HG02885 (cell line): ENCODE measurements at regions not wholly inside any gene's neighbourhood (a gene's known extent, or its start where the extent isn't known, plus 50 kb on each side); places are given as distances from the start of the nearest gene placed in this dataset.
A peak's percentile ranks its signal among the peaks of the same experiment; 100 is the strongest.
"Not testable (repeated sequence)": the region's sequence is repeated elsewhere in the genome, so short reads cannot be mapped to it uniquely, and the experiment has no call there.

Experiments
- ATAC-seq: cut with Tn5 transposase; IDR thresholded peaks from one replicate; pipeline ENCODE4 v1.9.1; 2021; ENCODE audit warnings: mild to moderate bottlenecking; ENCODE audit not compliant: unreplicated experiment, poor library complexity

- ATAC-seq: no peak
These were observed 361.9 kb downstream of the MAT2B start for GRCh38 chr5:163867324-163867723.

DNA sequence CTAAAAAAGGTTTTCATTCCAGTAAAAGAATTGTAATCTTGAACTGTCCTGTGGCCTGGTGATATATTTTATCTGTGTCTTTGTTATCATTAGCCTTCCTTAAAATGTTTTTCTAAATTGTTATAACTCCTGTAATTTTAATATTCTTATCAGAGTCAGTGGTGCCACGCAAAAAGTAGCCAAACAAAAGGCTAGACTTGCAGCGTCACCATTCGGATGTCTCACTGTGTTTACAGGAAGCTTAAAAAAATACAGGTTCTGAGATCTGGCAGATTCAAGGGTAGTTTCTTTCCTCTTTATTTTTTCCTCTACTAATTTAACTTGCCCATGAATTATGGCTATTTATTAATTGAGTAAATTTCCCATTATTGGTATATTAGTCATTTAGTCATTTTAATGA is 362.3 kb downstream of the MAT2B start:
- no peak for ATAC-seq

DNA sequence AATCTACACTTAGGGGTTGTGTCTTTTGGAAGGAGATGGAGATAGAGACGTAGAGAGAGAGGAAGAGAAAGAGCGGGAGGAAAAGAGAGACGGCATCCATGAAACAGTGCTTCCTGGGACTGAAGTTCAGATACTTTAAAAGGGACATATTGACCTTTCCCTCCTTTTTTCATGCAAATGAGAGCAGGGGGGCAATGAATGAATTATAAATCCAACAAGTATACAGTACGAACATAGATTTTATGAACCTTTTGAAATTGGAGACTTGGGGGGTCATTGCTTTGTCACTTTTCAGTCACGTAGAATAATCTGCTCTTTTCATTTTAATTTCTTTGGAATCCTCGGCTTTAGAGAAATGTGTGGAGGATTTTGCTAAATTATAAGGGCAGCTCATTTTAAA is 364.2 kb downstream of the MAT2B start:
- no peak for ATAC-seq

DNA sequence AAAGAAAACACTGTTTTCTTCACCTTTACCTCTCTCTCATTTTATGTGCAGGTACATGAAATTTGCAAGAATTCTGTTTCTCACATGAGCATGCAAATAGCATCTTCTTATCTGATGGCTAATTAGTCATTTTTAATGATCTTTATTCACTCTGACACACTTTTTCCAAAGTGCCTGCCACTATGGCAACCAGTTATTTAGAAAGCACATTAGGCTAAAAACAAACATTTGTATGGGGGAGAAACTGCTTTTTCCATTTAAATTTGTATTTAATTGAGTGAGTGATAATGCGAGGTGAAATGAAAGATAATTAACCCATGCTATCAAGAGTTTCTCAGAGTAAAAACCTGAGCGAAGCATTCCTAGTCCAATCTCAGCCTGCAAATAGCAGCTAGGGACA is 365.0 kb downstream of the MAT2B start:
- no peak for ATAC-seq

DNA sequence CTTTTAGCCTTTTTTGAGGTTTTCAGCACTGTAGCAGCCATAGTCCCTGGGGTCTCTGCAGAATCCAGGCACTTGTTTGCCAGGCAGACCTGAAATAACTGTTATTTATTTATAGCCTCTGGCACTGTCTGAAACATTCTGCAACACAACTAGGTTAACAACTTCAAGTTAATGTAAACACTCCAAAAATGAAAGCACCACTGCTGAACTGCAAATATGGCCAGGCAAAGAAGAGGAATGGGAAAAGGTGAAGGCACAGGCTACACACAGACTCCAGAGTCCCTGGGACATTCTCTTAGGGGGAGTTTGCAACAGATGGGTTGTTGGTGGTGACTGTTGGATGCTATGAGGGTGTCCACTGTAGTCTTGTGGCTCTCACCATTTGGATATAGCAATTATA is 369.0 kb downstream of the MAT2B start:
- no peak for ATAC-seq

DNA sequence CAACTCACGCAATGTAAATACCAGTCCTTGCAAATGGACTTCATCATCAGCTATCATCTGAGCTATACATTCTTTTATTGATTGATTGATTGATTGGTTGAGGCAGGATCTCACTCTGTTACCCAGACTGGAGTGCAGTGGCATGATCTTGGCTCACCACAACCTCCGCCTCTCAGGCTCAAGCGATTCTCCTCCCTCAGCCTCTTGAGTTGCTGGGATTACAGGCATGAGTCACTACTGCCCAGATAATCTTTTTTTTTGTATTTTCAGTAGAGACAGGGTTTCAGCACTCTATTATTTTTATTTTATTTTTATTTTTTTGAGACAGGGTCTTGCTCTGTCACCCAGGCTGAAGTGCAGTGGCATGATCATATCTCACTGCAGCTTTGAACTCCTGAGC is 369.5 kb downstream of the MAT2B start:
- not testable (repeated sequence) for ATAC-seq

DNA sequence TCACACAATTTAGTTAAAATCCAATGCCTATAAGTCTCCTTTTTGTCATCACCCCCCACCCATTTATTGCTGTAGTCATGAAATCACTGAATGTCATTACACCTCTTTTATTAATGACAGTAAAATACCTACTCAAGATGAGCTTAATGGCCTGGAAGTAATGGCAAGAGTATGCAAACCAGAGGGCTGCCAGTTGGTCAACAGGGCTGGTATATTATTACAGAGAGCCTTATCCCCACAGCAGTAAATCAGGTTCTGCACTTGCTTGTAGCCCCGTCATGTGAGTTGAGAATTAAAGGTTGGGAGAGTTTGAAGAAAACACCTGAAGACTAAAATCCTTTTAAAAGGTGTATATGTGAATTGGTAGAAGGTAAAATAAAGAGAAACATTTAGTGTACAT is 372.4 kb downstream of the MAT2B start:
- ATAC-seq: no peak

GRCh38 chr5:163878490-163878889 is 373.1 kb downstream of the MAT2B start:
- ATAC-seq: no peak

DNA sequence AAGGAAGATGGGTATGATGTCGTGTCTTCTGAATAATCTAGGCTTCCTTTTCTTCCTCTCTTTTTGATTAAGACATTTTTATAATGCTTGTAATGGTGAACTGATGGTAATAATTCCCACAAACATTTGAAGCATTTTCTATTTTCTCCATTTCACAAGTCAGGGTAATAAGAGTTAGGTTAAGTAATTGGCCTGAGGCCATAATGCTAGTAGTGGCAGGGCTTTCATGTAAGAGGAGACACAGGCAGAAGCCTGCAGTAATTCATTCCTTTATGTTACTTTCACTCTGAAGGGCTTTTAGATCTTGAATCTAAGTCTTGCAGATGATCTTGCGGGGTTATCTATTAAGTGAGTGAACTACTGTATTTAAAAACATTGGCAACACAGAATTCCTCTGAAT is 374.9 kb downstream of the MAT2B start:
- ATAC-seq: no peak

DNA sequence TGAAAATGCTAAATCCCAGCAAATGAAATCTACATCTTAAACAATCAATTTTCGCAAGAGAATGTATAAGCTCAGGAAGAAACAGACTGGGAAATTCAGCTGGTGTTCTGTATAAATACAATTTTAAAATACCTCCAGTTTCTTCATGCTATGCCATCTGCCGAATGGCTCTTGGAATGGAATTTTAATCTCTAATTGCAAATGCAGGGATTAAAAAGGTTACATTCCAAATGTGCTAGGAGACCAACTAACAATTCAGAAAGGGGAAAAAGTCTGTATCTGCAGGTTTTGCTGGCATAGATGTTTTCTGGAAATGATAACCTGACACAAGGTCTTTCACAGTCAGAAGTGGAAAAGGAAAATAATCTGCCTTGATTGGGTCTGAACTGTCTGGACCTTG is 379.7 kb downstream of the MAT2B start:
- no peak for ATAC-seq

- no peak for ATAC-seq
These were observed 382.4 kb downstream of the MAT2B start for GRCh38 chr5:163887854-163888253.

- no peak for ATAC-seq
These were observed 382.9 kb downstream of the MAT2B start for GRCh38 chr5:163888366-163888765.

DNA sequence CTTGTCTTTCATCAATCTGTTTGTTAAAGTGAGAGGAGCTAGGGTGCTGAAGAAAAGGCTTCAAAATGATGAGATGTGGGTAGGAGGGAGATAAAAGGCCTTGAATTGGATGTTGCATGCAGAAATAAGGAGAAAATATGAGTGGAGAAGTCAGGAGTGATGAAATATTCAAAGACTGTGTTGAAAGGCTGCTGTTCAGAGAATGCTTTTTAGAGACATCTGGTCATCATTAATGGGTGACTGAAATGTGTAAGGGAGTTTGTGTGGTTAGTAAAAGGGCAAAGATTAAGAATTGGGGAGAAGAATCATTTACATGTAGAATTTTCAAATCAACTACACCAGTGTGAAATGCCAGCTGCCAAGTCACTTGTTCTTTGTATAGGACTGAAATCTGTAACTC is 383.9 kb downstream of the MAT2B start:
- no peak for ATAC-seq

DNA sequence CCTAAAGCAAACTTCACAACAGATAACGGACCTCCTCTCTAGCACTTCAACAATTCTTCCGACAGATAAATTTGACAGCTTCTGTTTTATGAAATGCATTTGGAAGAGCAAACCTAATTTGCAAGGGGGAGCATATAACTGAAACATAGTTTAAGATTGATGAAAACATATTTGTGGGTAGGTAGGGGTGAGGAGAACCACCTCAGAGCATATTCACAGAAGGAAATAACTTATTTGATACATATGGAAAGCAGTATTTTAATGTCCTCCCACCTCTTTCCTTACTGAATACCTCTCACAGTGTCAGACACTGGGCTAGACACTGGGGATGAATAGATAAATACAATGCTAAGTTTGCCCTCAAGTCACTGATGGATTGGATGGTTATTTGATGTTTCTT is 384.8 kb downstream of the MAT2B start:
- no peak for ATAC-seq

- ATAC-seq: no peak
These were observed 387.9 kb downstream of the MAT2B start for GRCh38 chr5:163893281-163893680.

GRCh38 chr5:163894645-163895044 is 389.2 kb downstream of the MAT2B start:
- ATAC-seq: no peak

DNA sequence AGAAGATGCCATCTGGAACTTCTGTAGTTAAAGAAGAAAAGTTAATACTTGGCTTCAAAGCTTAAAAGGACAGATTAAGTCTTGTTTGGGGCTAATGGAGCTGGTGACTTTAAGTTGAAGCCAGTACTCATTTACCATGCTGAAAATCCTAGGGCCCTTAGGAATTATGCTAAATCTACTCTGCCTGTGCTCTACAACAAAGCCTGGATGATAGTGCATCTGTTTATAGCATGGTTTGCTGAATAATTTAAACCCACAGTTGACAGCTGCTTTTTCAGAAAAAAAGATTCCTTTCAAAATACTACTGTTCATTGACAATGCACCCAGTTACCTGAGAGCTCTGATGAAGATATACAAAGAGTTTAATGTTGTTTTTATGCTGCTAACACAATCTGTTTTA is 393.5 kb downstream of the MAT2B start:
- no peak for ATAC-seq

GRCh38 chr5:163907783-163908182 is 402.4 kb downstream of the MAT2B start:
- not testable (repeated sequence) for ATAC-seq

DNA sequence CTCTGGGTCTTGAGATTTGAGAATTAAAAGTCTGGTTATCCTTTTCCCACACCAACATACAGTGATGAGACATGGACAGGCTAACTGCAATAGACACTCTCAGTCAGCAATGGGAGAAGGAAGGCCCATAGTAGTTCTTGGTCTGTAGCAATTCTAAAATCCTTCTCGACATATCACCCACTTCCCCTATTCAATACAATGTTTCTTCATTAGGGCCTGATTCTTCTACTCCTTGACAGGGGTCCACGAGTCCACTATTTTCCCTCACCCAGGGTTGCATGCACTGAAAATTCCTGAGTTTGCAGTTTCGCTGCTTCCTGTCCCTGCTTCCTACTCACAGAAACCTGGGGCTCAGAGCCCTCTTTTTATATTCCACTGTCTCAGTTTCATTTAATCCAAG is 402.8 kb downstream of the MAT2B start:
- ATAC-seq: no peak

DNA sequence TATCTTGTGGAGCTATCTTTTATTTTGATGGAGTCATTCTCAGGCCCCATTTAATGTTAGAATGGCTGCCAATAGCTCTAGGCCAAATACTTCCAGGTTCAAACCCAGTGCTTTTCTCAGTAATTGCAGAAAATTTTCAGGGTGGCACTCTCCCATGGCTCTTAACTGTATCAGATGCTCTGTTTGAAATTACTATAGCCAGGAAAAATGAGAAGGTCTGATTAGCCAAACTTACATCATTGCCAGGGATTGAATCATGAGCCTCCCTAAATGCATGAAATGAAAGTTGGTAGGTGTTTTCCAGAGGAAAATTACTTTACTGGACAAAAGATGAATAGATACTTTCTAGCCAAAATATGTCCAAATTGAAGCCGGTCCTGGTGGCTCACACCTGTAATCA is 404.8 kb downstream of the MAT2B start:
- no peak for ATAC-seq

DNA sequence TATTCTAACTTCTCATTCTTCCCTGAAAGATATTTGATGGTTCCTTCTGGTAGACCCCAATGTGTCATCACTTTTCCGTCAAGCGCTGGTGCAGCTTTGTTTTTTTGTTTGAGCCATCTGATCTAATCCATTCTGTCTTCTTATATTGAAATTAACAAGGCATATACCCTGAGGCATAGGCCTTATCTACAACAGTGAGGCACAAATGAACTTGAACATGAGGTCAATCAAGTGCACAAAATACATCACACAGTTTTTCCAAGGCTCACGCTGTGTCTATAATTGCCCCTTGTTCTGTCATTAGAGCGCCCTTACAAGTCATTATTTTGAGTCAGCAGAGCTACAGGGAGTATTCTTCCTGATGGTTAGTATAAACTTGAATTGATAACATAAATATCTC is 406.6 kb downstream of the MAT2B start:
- ATAC-seq: no peak

- ATAC-seq: no peak
These were observed 408.1 kb downstream of the MAT2B start for GRCh38 chr5:163913548-163913947.

DNA sequence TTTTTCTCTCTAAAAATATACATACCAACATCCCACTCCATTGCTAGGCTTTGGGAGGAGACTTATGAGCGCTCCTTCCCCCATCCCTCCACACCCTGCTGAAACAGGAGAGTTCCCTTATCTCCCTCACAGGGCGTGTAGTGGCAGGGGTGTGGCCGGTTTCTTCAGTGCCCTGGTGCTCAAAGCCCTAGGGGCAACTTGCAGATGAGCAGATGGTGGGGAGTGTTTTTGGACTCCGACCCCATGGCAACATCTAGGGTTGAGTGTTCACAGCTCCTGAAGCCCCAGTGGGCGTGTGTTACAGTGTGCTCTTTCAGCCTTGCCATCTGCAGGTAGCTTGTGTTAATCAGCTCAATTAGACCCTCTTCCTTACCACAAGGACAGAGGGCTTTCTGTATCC is 409.5 kb downstream of the MAT2B start:
- ATAC-seq: peak; percentile 18
